ENCODE measurements at regions not wholly inside any gene's neighbourhood (a gene's known extent, or its start where the extent isn't known, plus 50 kb on each side); places are given as distances from the start of the nearest gene placed in this dataset.

DNA sequence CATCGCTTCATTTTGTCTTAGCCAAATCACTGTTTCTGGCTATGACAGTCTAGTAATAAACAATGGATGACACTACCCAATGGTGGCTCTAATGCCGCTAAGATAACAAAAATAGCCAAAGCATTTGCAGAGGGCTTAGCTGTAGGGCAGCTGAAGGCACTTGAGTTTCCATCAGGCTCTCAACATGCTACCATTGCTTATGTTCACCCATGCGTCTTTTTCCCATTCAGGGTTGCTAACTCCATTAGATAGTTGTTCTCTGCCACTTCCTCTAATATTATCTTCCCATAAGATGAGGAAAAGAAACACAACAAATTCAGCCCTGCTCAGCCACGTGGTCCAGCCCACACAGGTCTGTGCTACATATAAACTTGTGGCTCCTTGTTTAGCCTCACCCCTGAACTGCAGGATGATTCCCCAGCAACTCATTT is 159.6 kb downstream of the TOMM20 start:
- TF ChIP-seq, protein P1, sequence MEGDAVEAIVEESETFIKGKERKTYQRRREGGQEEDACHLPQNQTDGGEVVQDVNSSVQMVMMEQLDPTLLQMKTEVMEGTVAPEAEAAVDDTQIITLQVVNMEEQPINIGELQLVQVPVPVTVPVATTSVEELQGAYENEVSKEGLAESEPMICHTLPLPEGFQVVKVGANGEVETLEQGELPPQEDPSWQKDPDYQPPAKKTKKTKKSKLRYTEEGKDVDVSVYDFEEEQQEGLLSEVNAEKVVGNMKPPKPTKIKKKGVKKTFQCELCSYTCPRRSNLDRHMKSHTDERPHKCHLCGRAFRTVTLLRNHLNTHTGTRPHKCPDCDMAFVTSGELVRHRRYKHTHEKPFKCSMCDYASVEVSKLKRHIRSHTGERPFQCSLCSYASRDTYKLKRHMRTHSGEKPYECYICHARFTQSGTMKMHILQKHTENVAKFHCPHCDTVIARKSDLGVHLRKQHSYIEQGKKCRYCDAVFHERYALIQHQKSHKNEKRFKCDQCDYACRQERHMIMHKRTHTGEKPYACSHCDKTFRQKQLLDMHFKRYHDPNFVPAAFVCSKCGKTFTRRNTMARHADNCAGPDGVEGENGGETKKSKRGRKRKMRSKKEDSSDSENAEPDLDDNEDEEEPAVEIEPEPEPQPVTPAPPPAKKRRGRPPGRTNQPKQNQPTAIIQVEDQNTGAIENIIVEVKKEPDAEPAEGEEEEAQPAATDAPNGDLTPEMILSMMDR (IDR thresholded peaks at IDR 0.05), result no peak
- TF ChIP-seq POLR2A (IDR thresholded peaks at IDR 0.05) (no peak), POLR2AphosphoS5 (IDR thresholded peaks at IDR 0.05) (no peak), EP300 (IDR thresholded peaks at IDR 0.05) (no peak)
